ENCODE measurements at regions not wholly inside any gene's neighbourhood (a gene's known extent, or its start where the extent isn't known, plus 50 kb on each side); places are given as distances from the start of the nearest gene placed in this dataset.

GRCh38 chr2:6336752-6337471, 528.8 kb downstream of the CMPK2 start:
- POLR2A ChIA-PET: no interaction called here
- no peak overlapping the region for H3K27ac Mint-ChIP-seq
- no peaks in the 10 kb centered on the region for H3K9me3 Mint-ChIP-seq

GRCh38 chr2:6337472-6337820, 528.3 kb downstream of the CMPK2 start:
- no peak overlapping the region for H3K27ac Mint-ChIP-seq

More at GRCh38 chr2:6336752-6337471, 528.8 kb downstream of the CMPK2 start:
- H3K4me1 Mint-ChIP-seq: no peaks in the 10 kb centered on the region
- no peak for DNase-seq
- CTCF ChIA-PET: no interaction called here
- H3K36me3 Mint-ChIP-seq (ENCODE audit: low read depth): no peaks in the 10 kb centered on the region
- H3K4me3 Mint-ChIP-seq: no peak overlapping the region
- H3K27me3 Mint-ChIP-seq: no peaks in the 10 kb centered on the region

GRCh38 chr2:6341588-6342129, 524.0 kb downstream of the CMPK2 start:
- Mint-ChIP-seq H3K4me3 (no peak overlapping the region), H3K27ac (no peak overlapping the region), H3K27me3 (no peaks in the 10 kb centered on the region), H3K4me1 (no peaks in the 10 kb centered on the region), H3K36me3 (ENCODE audit: low read depth) (no peaks in the 10 kb centered on the region), H3K9me3 (peaks cover 5% of the 10 kb centered on the region)
- no peak for DNase-seq
- ChIA-PET CTCF (no interaction called here), POLR2A (no interaction called here)

More at GRCh38 chr2:6337472-6337820, 528.3 kb downstream of the CMPK2 start:
- no peak overlapping the region for H3K4me3 Mint-ChIP-seq
- H3K36me3 Mint-ChIP-seq (ENCODE audit: low read depth): no peaks in the 10 kb centered on the region
- no peak for DNase-seq
- H3K27me3 Mint-ChIP-seq: no peaks in the 10 kb centered on the region
- ChIA-PET POLR2A (no interaction called here), CTCF (no interaction called here)
- H3K4me1 Mint-ChIP-seq: no peaks in the 10 kb centered on the region
- no peaks in the 10 kb centered on the region for H3K9me3 Mint-ChIP-seq

GRCh38 chr2:6342273-6342920, 523.3 kb downstream of the CMPK2 start:
- no peak for DNase-seq
- H3K4me3 Mint-ChIP-seq: no peak overlapping the region
- H3K27me3 Mint-ChIP-seq: no peaks in the 10 kb centered on the region
- peaks cover 5% of the 10 kb centered on the region for H3K9me3 Mint-ChIP-seq
- no peak overlapping the region for H3K27ac Mint-ChIP-seq
- no peaks in the 10 kb centered on the region for H3K36me3 Mint-ChIP-seq (ENCODE audit: low read depth)
- no peaks in the 10 kb centered on the region for H3K4me1 Mint-ChIP-seq
- CTCF ChIA-PET: no interaction called here
- POLR2A ChIA-PET: no interaction called here

GRCh38 chr2:6343076-6343475, 522.6 kb downstream of the CMPK2 start:
- H3K36me3 Mint-ChIP-seq (ENCODE audit: low read depth): no peaks in the 10 kb centered on the region
- H3K4me3 Mint-ChIP-seq: no peak overlapping the region
- H3K4me1 Mint-ChIP-seq: no peaks in the 10 kb centered on the region
- ChIA-PET CTCF (no interaction called here), POLR2A (no interaction called here)
- DNase-seq: no peak
- H3K27me3 Mint-ChIP-seq: no peaks in the 10 kb centered on the region
- H3K9me3 Mint-ChIP-seq: peaks cover 5% of the 10 kb centered on the region
- no peak overlapping the region for H3K27ac Mint-ChIP-seq

GRCh38 chr2:6352247-6352646, 513.5 kb downstream of the CMPK2 start:
- H3K36me3 Mint-ChIP-seq (ENCODE audit: low read depth): no peaks in the 10 kb centered on the region
- no peak overlapping the region for H3K4me3 Mint-ChIP-seq
- no peak for DNase-seq
- H3K9me3 Mint-ChIP-seq: no peaks in the 10 kb centered on the region
- POLR2A ChIA-PET: no interaction called here
- CTCF ChIA-PET: no interaction called here
- H3K27ac Mint-ChIP-seq: no peak overlapping the region
- H3K4me1 Mint-ChIP-seq: no peaks in the 10 kb centered on the region
- H3K27me3 Mint-ChIP-seq: no peaks in the 10 kb centered on the region

GRCh38 chr2:6352906-6353515, 512.7 kb downstream of the CMPK2 start:
- no peaks in the 10 kb centered on the region for H3K27me3 Mint-ChIP-seq
- POLR2A ChIA-PET: no interaction called here
- H3K4me1 Mint-ChIP-seq: no peaks in the 10 kb centered on the region
- CTCF ChIA-PET: no interaction called here
- H3K9me3 Mint-ChIP-seq: no peaks in the 10 kb centered on the region
- no peak overlapping the region for H3K27ac Mint-ChIP-seq
- DNase-seq: no peak
- H3K36me3 Mint-ChIP-seq (ENCODE audit: low read depth): no peaks in the 10 kb centered on the region
- H3K4me3 Mint-ChIP-seq: no peak overlapping the region

- H3K27me3 Mint-ChIP-seq: no peaks in the 10 kb centered on the region
- no peak for DNase-seq
- no peaks in the 10 kb centered on the region for H3K4me1 Mint-ChIP-seq
- CTCF ChIA-PET: no interaction called here
- no peak overlapping the region for H3K27ac Mint-ChIP-seq
- no peaks in the 10 kb centered on the region for H3K9me3 Mint-ChIP-seq
- no peaks in the 10 kb centered on the region for H3K36me3 Mint-ChIP-seq (ENCODE audit: low read depth)
- POLR2A ChIA-PET: no interaction called here
- H3K4me3 Mint-ChIP-seq: no peak overlapping the region
These were observed 512.0 kb downstream of the CMPK2 start for GRCh38 chr2:6353669-6354068.

- Mint-ChIP-seq H3K4me3 (no peak overlapping the region), H3K27ac (no peak overlapping the region), H3K9me3 (no peaks in the 10 kb centered on the region), H3K4me1 (no peaks in the 10 kb centered on the region), H3K36me3 (ENCODE audit: low read depth) (no peaks in the 10 kb centered on the region), H3K27me3 (no peaks in the 10 kb centered on the region)
- no peak for DNase-seq
- POLR2A ChIA-PET: no interaction called here
- CTCF ChIA-PET: no interaction called here
These were observed 511.2 kb downstream of the CMPK2 start for GRCh38 chr2:6354546-6354945.

GRCh38 chr2:6355886-6356761, 509.6 kb downstream of the CMPK2 start:
- no peak overlapping the region for H3K27ac Mint-ChIP-seq
- POLR2A ChIA-PET: no interaction called here
- H3K9me3 Mint-ChIP-seq: no peaks in the 10 kb centered on the region
- no peaks in the 10 kb centered on the region for H3K27me3 Mint-ChIP-seq
- no peaks in the 10 kb centered on the region for H3K36me3 Mint-ChIP-seq (ENCODE audit: low read depth)
- no peak for DNase-seq
- no peaks in the 10 kb centered on the region for H3K4me1 Mint-ChIP-seq
- CTCF ChIA-PET: no interaction called here
- H3K4me3 Mint-ChIP-seq: no peak overlapping the region

- ChIA-PET POLR2A (no interaction called here), CTCF (no interaction called here)
- H3K27me3 Mint-ChIP-seq: no peaks in the 10 kb centered on the region
- no peaks in the 10 kb centered on the region for H3K4me1 Mint-ChIP-seq
- H3K36me3 Mint-ChIP-seq (ENCODE audit: low read depth): no peaks in the 10 kb centered on the region
- H3K4me3 Mint-ChIP-seq: no peak overlapping the region
- H3K9me3 Mint-ChIP-seq: no peaks in the 10 kb centered on the region
- no peak for DNase-seq
- no peak overlapping the region for H3K27ac Mint-ChIP-seq
These were observed 507.2 kb downstream of the CMPK2 start for GRCh38 chr2:6358546-6358945.

GRCh38 chr2:6358985-6359384, 506.7 kb downstream of the CMPK2 start:
- CTCF ChIA-PET: no interaction called here
- DNase-seq: no peak
- Mint-ChIP-seq H3K9me3 (no peaks in the 10 kb centered on the region), H3K4me1 (no peaks in the 10 kb centered on the region), H3K36me3 (ENCODE audit: low read depth) (no peaks in the 10 kb centered on the region), H3K27ac (no peak overlapping the region), H3K27me3 (no peaks in the 10 kb centered on the region), H3K4me3 (no peak overlapping the region)
- POLR2A ChIA-PET: no interaction called here

GRCh38 chr2:6359964-6360363, 505.7 kb downstream of the CMPK2 start:
- Mint-ChIP-seq H3K9me3 (no peaks in the 10 kb centered on the region), H3K27ac (no peak overlapping the region), H3K36me3 (ENCODE audit: low read depth) (no peaks in the 10 kb centered on the region), H3K4me1 (no peaks in the 10 kb centered on the region), H3K27me3 (no peaks in the 10 kb centered on the region), H3K4me3 (no peak overlapping the region)
- POLR2A ChIA-PET: no interaction called here
- no peak for DNase-seq
- CTCF ChIA-PET: no interaction called here
